ENCODE measurements at regions not wholly inside any gene's neighbourhood (a gene's known extent, or its start where the extent isn't known, plus 50 kb on each side); places are given as distances from the start of the nearest gene placed in this dataset.
"Not testable (repeated sequence)": the region's sequence is repeated elsewhere in the genome, so short reads cannot be mapped to it uniquely, and the experiment has no call there.

DNA sequence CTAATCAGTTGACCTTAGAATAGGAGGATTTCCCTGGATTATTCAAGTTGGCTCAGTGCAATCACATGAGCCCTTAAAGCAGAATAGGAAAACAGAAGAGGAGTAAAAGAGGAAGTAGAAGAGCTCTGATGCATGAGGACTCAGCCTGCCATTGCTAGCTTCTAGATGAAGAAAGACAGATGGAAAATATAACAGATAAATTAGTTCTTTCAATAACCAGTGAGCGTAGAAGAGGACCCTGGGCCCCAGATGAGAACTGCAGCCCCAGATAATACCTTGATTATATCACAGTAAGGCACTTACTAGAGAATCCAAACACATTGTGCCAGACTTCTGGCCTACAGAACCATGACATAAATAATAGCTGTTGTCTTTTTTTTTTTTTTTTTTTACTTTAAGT lies 314.0 kb downstream of the RAD51AP2 start:
- not testable (repeated sequence) for H3K27ac Mint-ChIP-seq; ATAC-seq; H3K4me3 Mint-ChIP-seq; DNase-seq (ENCODE audit: low spot score); H3K27me3 Mint-ChIP-seq; H3K4me1 Mint-ChIP-seq (ENCODE audit: low read depth in 2 of 2); H3K36me3 Mint-ChIP-seq; H3K9me3 Mint-ChIP-seq

DNA sequence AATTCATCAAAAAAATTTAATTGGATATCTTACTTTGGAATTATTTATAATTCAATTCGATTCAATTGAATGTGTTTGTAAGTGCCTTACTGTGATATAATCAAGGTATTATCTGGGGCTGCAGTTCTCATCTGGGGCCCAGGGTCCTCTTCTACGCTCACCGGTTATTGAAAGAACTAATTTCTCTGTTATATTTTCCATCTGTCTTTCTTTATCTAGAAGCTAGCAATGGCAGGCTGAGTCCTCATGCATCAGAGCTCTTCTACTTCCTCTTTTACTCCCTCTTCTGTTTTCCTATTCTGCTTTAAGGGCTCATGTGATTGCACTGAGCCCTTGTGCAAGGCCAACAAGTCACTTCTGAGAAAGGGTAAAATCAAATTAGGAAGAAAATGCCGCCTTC lies 315.6 kb downstream of the RAD51AP2 start:
- DNase-seq (ENCODE audit: low spot score); H3K4me1 Mint-ChIP-seq (ENCODE audit: low read depth in 2 of 2); H3K27ac Mint-ChIP-seq; H3K4me3 Mint-ChIP-seq; H3K27me3 Mint-ChIP-seq; ATAC-seq; H3K36me3 Mint-ChIP-seq: not testable (repeated sequence)
- peaks cover 17% of the 10 kb centered on the region for H3K9me3 Mint-ChIP-seq

DNA sequence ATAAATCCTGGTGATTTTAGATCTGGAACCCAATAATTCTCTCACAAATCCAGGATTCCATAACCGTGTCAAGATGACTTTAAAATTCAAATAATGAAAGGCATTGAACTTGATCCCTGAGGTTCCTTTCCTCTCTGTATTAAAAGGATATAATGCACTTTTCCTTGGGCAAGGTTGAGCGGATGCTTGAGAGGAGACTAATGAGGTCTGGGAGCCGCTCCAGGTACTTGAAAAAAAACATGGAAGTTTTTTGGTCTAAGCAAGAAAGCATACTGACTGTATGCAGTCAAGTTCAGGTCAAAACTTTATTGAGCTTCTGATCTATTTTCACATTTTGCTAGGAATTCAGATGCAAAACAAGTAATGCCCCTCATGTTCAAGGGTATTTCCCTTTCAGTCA lies 318.5 kb downstream of the RAD51AP2 start:
- no peak for ATAC-seq
- Mint-ChIP-seq H3K9me3 (peaks cover 19% of the 10 kb centered on the region), H3K4me1 (ENCODE audit: low read depth in 2 of 2) (no peaks in the 10 kb centered on the region), H3K27ac (no peak overlapping the region), H3K27me3 (no peaks in the 10 kb centered on the region), H3K4me3 (no peak overlapping the region), H3K36me3 (no peaks in the 10 kb centered on the region)
- no peak for DNase-seq (ENCODE audit: low spot score)

DNA sequence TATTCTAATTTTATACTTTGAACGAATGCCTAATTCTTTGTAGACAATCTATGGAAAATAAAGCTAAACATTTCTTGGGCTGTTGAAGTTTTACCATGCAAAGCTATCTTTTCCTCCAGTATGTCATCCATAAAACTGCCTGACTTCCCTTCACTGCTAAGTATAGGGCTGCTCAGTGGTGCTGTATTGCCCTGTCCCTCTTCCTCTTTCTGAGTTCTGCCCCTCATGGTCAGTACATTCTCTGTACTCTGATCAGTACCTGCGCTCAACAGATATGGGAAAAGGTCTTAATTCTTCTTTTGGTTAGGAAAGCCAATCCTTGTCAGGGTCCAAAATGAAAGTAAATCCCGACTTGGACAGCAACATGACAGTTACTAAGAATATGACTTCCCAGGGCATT lies 321.9 kb downstream of the RAD51AP2 start:
- no peaks in the 10 kb centered on the region for H3K4me1 Mint-ChIP-seq (ENCODE audit: low read depth in 2 of 2)
- H3K27me3 Mint-ChIP-seq = no peaks in the 10 kb centered on the region
- no peak overlapping the region for H3K4me3 Mint-ChIP-seq
- ATAC-seq (no peak), DNase-seq (ENCODE audit: low spot score) (no peak)
- H3K9me3 Mint-ChIP-seq = peaks cover 13% of the 10 kb centered on the region
- no peak overlapping the region for H3K27ac Mint-ChIP-seq
- no peaks in the 10 kb centered on the region for H3K36me3 Mint-ChIP-seq

DNA sequence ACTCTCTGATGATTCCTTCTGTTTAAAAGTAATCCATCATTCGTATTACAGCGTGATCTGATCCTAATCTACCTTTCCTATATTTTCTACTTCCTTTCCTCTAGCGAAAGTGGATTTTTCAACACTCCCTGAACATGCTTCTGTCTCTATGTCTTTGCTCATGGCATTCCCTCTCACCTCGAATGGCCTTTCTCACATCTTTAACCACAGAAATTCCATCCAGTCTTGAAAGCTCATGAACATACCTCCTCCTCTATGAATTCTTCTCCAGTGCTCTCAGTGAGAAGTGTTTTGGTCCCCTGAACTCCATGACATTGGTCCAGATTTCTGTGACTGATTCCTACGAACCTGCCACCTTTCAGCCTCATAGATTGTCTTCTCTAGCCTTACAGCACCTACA lies 323.2 kb downstream of the RAD51AP2 start:
- H3K4me1 Mint-ChIP-seq (ENCODE audit: low read depth in 2 of 2) = no peaks in the 10 kb centered on the region
- ATAC-seq (no peak), DNase-seq (ENCODE audit: low spot score) (no peak)
- no peaks in the 10 kb centered on the region for H3K27me3 Mint-ChIP-seq
- H3K27ac Mint-ChIP-seq = no peak overlapping the region
- H3K9me3 Mint-ChIP-seq = peaks cover 16% of the 10 kb centered on the region
- no peaks in the 10 kb centered on the region for H3K36me3 Mint-ChIP-seq
- H3K4me3 Mint-ChIP-seq = no peak overlapping the region

DNA sequence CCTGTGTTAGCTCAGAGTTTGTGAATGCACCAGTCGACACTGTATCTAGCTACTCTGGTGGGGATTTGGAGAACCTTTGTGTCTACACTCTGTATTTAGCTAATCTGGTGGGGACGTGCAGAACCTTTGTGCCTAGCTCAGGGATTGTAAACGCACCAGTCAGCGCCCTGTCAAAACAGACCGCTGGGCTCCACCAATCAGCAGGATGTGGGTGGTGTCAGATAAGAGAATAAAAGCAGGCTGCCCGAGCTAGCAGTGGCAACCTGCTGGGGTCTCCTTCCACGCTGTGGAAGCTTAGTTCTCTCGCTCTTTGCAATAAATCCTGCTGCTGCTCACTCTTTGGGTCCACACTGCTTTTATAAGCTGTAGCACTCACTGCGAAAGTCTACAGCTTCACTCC lies 324.2 kb downstream of the RAD51AP2 start:
- Mint-ChIP-seq H3K27me3 (no peaks in the 10 kb centered on the region), H3K36me3 (no peaks in the 10 kb centered on the region), H3K9me3 (peaks cover 15% of the 10 kb centered on the region)

DNA sequence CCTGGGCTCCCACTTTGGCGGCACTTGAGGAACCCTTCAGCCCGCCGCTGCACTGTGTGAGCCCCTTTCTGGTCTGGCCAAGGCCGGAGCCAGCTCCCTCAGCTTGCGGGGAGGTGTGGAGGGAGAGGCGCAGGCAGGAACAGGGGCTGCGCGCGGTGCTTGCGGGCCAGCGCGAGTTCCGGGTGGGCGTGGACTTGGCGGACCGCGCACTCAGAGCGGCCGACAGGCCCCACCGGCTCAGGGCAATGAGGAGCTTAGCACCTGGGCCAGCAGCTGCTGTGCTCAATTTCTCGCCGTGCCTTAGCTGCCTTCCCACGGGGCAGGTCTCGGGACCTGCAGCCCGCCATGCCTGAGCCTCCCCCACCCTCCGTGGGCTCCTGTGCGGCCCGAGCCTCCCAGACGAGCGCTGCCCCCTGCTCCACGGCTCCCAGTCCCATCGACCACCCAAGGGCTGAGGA lies 324.8 kb downstream of the RAD51AP2 start:
- not testable (repeated sequence) for ATAC-seq; H3K36me3 Mint-ChIP-seq; H3K27ac Mint-ChIP-seq; H3K4me1 Mint-ChIP-seq (ENCODE audit: low read depth in 2 of 2); H3K4me3 Mint-ChIP-seq; DNase-seq (ENCODE audit: low spot score); H3K27me3 Mint-ChIP-seq
- H3K9me3 Mint-ChIP-seq = peaks cover 11% of the 10 kb centered on the region

More for the DNA sequence above, 324.2 kb downstream of the RAD51AP2 start:
- Mint-ChIP-seq H3K4me3 (no peak overlapping the region), H3K4me1 (ENCODE audit: low read depth in 2 of 2) (no peaks in the 10 kb centered on the region), H3K27ac (no peak overlapping the region)
- DNase-seq (ENCODE audit: low spot score) (no peak), ATAC-seq (no peak)

DNA sequence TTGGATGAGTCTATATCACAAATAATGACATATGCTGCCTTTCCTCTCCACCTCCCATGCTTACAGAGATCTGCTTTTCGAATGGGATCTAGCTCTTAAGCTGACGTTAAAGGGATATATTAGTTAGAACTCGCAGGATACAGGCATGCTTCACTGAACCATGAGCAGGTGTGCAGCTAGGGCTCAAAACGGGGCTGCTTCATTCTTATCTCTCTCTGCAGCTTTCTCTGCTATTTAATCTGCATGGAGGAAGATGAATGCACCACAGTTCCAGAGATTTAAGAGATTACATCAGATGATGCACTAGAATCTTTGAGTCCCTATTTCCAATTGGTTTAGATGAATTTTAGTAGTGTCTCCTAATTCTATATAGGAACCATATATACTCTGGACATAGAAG lies 327.0 kb downstream of the RAD51AP2 start:
- DNase-seq (ENCODE audit: low spot score) = no peak
- H3K4me1 Mint-ChIP-seq (ENCODE audit: low read depth in 2 of 2) = no peaks in the 10 kb centered on the region
- no peak for ATAC-seq
- no peak overlapping the region for H3K4me3 Mint-ChIP-seq
- H3K36me3 Mint-ChIP-seq = no peaks in the 10 kb centered on the region
- H3K9me3 Mint-ChIP-seq = peaks cover 8% of the 10 kb centered on the region
- no peaks in the 10 kb centered on the region for H3K27me3 Mint-ChIP-seq
- no peak overlapping the region for H3K27ac Mint-ChIP-seq

DNA sequence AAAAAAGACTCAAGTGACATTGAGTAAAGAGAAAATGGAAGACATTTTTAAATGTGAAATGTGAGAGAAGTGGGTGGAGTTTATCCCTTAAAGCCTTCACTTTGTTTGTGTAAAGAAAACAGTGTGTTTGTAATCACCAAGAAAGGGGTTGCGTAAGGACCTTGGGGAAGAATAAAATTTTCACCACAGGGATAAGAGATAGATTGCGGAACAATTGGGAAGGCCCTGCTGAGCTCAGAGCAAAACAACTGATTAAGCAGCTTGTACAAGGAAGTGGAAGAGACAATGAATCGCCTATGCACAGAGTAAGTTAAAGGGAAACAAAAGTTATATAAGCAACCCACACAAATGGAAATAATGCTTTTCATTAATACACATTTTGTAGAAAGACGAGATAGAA lies 327.7 kb downstream of the RAD51AP2 start:
- Mint-ChIP-seq H3K4me1 (ENCODE audit: low read depth in 2 of 2) (no peaks in the 10 kb centered on the region), H3K36me3 (no peaks in the 10 kb centered on the region), H3K27me3 (no peaks in the 10 kb centered on the region), H3K9me3 (peaks cover 6% of the 10 kb centered on the region), H3K27ac (no peak overlapping the region), H3K4me3 (no peak overlapping the region)
- DNase-seq (ENCODE audit: low spot score) (no peak), ATAC-seq (no peak)

DNA sequence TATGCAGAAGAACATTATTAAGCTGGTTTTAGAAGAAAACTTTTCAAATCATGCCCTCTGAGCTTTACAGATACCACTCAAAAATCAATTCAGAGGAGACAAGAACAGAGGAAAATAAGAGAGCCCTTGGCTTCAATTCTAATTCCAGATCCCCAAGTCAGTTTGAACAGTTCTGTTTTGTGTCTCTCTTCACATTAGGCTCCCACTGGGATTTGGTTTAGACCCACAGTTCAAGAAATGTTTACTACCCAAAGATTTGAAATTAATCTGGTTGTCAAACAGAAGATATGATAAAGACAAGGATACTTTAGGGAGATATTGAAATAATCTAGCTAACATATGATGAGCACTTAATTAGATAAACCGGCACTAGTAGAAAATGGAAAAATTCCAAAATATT lies 329.5 kb downstream of the RAD51AP2 start:
- no peak for ATAC-seq
- Mint-ChIP-seq H3K27me3 (no peaks in the 10 kb centered on the region), H3K36me3 (no peaks in the 10 kb centered on the region), H3K4me3 (no peak overlapping the region), H3K27ac (no peak overlapping the region), H3K4me1 (ENCODE audit: low read depth in 2 of 2) (no peaks in the 10 kb centered on the region), H3K9me3 (peaks cover 5% of the 10 kb centered on the region)
- DNase-seq (ENCODE audit: low spot score) = no peak

DNA sequence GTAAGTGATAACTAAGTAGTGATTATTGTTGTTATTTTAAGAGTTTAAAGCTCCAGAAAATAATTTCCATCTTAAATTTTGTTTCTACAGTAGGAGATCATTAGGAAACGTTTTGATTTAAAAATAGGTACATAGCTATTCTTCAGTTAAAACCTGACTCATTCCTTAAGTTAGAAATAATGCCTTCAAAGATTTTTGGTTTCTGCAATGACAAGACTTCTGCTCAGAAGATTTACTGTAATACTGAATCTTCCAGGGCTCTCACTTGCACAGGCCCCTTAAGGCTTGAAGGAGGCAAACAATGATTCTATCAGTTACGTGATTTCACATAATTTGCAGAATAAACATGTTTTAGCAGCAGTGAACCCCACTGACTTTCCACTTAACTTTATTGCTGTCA lies 333.7 kb downstream of the RAD51AP2 start:
- Mint-ChIP-seq H3K4me3 (no peak overlapping the region), H3K36me3 (no peaks in the 10 kb centered on the region), H3K9me3 (peaks cover 3% of the 10 kb centered on the region), H3K4me1 (ENCODE audit: low read depth in 2 of 2) (no peaks in the 10 kb centered on the region), H3K27me3 (no peaks in the 10 kb centered on the region), H3K27ac (no peak overlapping the region)
- ATAC-seq = no peak
- DNase-seq (ENCODE audit: low spot score) = no peak

DNA sequence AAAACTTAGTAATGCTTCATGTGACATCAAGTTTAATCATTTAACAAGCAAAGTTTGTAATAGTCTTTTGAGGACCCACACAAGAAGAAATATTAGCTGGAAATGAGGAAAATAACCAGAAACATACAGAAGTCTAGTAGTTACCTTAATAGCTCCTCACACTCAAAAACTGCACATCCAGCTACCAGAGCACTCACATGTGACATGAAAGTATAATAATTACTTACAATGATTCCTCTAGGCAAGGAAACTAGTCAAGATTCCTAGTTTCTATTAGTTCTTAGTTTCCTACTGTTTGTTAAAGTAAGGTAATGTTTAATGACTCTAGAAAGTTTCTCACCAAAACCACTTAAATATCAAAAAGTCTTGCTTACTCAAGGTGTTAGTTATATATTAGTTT lies 335.8 kb downstream of the RAD51AP2 start:
- H3K27ac Mint-ChIP-seq = no peak overlapping the region
- H3K4me1 Mint-ChIP-seq (ENCODE audit: low read depth in 2 of 2) = no peaks in the 10 kb centered on the region
- no peak overlapping the region for H3K4me3 Mint-ChIP-seq
- H3K27me3 Mint-ChIP-seq = no peaks in the 10 kb centered on the region
- H3K9me3 Mint-ChIP-seq = peaks cover 6% of the 10 kb centered on the region
- H3K36me3 Mint-ChIP-seq = no peaks in the 10 kb centered on the region
- ATAC-seq = no peak
- no peak for DNase-seq (ENCODE audit: low spot score)

DNA sequence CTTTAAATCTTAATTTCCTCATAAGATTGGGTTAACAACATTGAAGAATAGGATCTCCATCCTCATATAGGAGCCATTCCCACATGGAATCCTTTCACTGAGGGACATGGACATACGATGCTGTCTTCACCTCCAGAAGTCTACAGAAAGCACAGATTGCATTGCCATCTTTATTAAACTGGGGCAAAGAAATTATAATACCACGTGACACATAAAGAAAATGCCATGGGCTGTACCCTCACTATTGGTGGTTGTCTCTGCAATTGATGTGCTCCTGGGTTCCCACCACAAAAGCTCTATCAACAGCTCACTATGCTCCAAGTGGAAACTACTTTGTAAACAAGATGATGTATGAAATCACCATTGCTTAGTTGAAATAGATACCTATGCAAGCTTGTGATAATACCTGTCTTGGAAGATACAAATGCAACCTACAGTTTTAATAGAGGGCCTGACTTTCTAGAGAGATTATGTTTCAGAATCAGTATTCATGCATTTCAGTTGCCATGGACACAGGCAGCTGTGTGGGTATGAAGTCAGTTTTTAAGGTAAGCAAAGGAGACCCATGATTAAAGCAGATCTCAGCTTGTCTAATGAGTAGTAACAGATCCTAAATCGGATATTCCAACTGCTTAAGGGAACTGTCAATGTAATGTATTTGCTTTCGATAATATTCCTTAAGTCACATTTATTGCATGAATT lies 337.0 kb downstream of the RAD51AP2 start:
- no peak overlapping the region for H3K27ac Mint-ChIP-seq
- no peaks in the 10 kb centered on the region for H3K27me3 Mint-ChIP-seq
- no peak overlapping the region for H3K4me3 Mint-ChIP-seq
- ATAC-seq = no peak
- H3K9me3 Mint-ChIP-seq = peaks cover 6% of the 10 kb centered on the region
- no peaks in the 10 kb centered on the region for H3K36me3 Mint-ChIP-seq
- H3K4me1 Mint-ChIP-seq (ENCODE audit: low read depth in 2 of 2) = no peaks in the 10 kb centered on the region
- DNase-seq (ENCODE audit: low spot score) = no peak

DNA sequence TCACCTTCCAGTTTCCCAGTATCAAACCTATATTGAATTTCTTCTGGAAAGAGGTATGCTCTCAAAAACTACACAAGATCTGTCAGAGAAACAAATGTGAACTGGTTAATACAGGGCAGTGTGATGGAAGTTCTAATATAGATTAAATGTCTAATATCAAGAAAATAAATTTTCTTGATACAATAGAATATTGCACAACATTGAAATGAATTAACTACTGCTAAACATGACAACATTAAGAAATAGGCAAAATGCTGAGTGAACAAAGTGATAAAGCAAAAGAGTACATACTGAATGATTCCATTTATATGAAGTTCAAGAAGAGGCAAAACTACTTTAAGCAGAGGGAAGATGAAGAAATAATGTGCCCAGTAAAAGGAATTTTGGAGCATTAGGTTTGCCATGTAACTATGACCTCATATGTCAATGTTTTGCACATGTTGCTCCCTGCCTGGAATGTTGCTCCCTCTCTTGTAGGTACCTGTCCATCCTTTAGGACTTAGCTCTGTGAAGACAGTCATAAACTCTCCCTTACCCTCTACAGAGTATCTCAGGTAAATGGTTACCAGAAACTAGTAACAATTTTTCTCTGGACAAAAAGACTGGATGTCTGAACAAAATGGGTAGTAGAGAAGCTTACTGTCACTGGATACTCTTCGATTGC lies 339.0 kb downstream of the RAD51AP2 start:
- Mint-ChIP-seq H3K4me3 (no peak overlapping the region), H3K27me3 (no peaks in the 10 kb centered on the region), H3K27ac (no peak overlapping the region), H3K9me3 (peaks cover 6% of the 10 kb centered on the region), H3K4me1 (ENCODE audit: low read depth in 2 of 2) (no peaks in the 10 kb centered on the region), H3K36me3 (no peaks in the 10 kb centered on the region)
- no peak for ATAC-seq
- no peak for DNase-seq (ENCODE audit: low spot score)

DNA sequence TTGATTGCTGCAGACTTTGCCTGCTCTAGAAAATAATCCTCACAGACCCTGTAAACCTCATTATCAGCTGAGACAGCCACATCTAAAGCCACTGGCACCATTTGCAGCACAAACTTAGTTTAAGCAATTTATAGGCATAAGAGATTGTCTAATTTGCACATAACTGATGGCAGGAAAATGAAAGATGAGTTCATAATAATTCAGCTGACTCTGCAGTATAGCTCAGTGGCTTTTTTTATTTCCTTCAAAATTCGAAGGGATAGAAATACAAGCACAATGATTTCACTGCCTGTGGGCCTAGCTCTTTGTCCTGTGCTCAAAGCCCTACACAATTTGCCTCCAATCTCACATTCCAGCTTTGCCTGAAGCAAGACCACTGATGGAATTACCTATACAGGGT lies 341.2 kb downstream of the RAD51AP2 start:
- Mint-ChIP-seq H3K27ac (no peak overlapping the region), H3K9me3 (peaks cover 9% of the 10 kb centered on the region), H3K4me1 (ENCODE audit: low read depth in 2 of 2) (no peaks in the 10 kb centered on the region), H3K27me3 (no peaks in the 10 kb centered on the region), H3K36me3 (no peaks in the 10 kb centered on the region), H3K4me3 (no peak overlapping the region)
- ATAC-seq (no peak), DNase-seq (ENCODE audit: low spot score) (no peak)
